ENCODE measurements at regions not wholly inside any gene's neighbourhood (a gene's known extent, or its start where the extent isn't known, plus 50 kb on each side); places are given as distances from the start of the nearest gene placed in this dataset.
"Not testable (repeated sequence)": the region's sequence is repeated elsewhere in the genome, so short reads cannot be mapped to it uniquely, and the experiment has no call there.

DNA sequence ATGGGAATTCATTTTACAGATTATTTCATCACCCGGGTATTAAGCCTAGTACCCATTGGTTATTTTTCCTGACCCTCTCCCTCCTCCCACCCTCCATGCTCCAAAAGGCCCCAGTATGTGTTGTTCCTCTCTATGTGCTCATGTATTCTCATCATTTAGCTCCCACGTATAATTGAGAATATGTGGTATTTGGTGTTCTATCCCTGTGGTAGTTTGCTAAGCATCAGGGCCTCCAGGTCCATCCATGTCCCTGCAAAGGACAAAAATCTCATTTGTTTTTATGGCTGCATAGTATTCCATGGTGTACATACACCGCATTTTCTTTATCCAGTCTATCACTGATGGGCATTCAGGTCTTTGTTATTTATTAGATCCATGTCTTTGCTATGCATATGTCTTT is 894.1 kb upstream of the MIR17HG start:
- DNase-seq (ENCODE audit: low read depth): no peak

DNA sequence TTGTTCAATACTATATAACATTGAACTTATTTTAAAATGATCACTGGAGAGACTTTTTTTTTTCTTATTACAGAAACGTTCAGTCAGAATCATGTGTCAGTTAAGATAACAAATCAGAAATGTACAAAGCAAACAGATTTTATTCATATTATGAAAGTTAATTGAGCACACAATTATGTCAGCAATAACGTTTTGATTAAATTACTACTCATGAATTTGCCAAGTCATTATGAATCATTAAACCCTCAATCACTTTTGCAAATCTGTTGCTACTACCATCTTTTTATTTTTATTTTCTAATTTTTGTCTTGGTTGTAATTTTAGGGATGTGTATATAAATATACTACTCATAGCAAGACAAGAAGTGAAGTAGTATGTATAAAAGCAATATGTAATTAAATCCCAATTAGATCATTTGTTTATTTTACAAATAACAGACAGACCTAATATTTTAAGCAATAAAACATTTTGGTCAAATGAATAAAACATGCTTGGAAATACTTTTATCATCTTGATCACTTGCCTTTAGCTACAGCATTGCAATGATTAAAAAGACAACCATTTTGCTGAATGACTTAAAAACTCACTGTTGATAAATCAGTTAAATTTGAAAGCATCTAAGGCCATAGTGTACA is 893.4 kb upstream of the MIR17HG start:
- no peak for DNase-seq (ENCODE audit: low read depth)

DNA sequence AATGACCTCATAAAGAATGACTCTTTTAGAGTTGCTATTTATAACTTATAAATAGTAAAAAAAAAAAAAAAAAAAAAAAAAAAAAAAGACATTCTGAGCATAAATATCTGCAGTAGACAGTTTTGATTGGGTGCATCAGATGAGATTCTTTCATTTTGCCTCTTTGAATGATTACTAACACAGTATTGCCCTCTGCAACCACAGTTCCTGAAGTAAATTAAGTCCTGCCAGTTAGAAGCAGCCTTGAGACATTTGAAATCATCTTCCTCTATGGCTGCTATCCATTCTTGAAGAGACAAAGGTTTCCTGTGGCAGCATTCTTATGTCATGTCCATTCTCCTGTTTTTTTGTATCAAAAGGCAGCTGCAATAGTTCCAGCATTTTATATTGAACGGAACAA is 892.4 kb upstream of the MIR17HG start:
- DNase-seq (ENCODE audit: low read depth): no peak

DNA sequence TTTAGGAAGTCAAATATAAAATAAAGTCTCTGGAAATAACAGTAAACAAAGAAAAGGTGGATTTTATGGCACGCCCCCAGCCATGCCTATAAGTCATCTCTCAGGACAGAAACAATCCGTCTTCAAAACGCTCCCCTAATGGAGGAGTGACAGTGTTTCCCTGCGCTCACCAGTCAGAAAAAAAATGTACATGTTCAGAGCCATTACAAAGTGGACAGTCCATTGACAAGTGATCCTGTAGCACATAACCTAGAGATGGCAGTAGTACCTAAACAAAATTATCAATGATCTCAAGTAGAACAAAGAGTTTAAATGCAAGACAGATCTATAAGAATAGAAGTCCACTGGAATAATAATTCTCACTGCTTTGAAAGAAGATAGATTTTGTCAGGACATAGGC is 891.7 kb upstream of the MIR17HG start:
- no peak for DNase-seq (ENCODE audit: low read depth)

DNA sequence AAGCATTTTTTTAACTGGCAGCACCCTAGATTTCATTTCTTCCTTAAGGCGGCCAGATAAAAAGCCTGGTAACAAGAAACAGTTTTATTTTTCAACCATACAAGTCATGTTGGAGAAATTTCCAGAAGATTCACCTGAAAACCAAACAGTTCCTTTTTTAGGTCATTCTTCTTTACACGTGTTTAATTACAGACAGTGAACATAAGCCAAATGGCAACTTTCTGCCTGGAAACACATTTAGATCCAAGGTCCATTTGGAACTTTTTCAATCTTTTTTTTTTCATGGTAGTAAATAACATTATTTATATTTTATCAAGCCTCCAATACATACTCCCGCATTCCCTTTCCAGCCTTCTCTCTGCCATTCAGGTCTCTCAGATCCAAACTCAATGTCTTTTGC is 886.1 kb upstream of the MIR17HG start:
- DNase-seq (ENCODE audit: low read depth): no peak

DNA sequence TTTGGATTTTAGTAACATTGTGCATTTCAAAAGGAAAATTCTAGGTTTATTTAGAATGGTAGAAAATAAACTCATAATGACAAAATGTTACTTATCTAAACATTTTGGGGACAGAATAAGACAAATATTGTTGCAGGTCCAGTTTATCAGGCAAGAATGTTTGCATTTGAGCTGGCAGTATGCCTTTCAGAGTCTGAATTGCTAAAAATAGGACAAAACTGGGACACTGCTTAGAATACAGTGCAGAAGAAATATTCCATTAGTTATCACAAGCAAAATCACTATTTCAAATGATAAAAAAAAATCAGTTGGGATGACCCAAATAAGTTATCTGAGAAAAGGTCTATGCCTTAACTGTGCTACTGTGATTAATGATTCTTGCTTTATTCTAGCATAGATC is 870.3 kb upstream of the MIR17HG start:
- DNase-seq (ENCODE audit: low read depth): no peak

DNA sequence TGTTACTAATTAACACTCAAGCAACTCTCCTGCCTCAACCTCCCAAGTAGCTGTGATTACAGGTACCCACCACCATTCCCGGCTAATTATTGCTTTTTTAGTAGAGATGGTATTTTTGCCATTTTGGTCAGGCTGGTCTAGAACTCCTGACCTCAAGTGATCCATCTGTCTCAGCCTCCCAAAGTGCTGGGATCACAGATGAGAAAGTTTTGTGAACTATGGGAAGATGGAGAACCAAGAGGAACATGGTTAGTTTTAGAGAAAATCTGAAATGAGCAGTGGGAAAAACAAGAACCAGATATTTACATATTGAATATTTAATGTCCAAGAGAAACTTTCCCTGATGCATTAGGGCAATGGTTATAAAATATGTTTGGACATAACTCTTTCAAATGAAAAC is 863.6 kb upstream of the MIR17HG start:
- DNase-seq (ENCODE audit: low read depth): no peak

DNA sequence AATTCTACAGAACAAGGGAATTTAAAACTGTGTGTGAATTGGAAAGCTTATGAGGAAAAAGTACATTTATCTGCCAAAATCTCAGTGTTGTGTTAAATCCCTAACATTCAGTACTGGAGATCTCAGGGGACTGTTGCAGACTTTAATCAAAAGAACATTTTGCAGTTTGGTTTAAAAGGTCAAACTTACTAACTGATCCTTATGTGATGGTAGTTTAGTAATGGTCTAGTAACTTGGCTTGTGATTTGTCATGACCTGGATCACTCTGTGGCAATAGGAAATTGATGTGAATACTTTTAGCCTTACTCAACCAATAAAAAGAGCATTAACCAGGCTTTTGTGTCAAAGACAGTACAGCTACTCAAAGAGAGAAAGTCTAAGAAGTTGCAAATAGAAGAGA is 862.1 kb upstream of the MIR17HG start:
- DNase-seq (ENCODE audit: low read depth): peak; percentile 71

DNA sequence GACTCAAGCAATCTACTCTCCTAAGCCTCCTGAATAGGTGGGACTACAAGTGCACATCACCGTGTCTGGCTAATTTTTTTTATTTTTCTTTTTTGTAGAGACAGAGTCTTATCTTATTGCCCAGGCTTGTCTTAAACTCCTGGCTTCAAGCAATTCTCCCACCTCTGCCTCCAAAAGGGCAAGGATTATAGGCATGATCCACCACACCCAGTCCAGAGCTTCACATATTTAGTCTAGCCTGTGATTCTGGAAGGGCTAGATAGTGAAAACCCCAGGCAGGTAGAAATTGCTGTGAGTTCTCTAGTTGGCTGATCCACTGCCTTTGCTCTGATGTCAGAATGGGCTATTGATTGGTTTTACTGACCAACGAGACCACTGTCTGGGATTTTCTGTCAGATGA is 854.6 kb upstream of the MIR17HG start:
- no peak for DNase-seq (ENCODE audit: low read depth)

DNA sequence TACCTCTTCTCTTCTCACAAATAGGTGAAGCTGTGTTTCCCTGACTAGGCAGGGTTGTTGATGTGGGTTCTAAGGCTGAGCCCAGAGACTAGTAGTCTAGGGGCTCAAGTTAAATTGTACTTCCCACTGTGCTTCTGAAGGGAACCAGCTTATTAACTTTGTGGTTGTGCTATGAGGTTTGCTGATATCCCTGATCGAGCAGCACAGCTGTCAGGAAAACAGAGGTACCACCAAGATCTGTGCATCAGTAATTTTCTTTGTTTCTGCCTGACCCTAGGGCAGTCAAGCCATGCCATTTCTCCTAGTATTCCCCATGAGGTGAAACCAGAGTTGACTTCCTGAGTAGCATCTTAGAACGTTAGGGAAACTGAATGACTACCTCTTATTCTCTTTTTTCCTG is 853.8 kb upstream of the MIR17HG start:
- DNase-seq (ENCODE audit: low read depth): no peak

DNA sequence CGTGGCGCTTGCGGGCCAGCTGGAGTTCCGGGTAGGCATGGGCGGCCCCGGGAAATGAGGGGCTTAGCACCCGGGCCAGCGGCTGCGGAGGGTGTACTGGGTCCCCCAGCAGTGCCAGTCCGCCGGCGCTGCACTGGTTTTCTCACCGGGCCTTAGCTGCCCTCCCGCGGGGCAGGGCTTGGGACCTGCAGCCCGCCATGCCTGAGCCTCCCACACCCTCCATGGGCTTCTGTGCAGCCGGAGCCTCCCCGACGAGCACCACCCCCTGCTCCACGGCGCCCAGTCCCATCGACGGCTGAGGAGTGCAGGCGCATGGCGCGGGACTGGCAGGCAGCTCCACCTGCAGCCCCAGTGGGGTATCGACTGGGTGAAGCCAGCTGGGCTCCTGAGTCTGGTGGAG is 852.6 kb upstream of the MIR17HG start:
- DNase-seq (ENCODE audit: low read depth): not testable (repeated sequence)

DNA sequence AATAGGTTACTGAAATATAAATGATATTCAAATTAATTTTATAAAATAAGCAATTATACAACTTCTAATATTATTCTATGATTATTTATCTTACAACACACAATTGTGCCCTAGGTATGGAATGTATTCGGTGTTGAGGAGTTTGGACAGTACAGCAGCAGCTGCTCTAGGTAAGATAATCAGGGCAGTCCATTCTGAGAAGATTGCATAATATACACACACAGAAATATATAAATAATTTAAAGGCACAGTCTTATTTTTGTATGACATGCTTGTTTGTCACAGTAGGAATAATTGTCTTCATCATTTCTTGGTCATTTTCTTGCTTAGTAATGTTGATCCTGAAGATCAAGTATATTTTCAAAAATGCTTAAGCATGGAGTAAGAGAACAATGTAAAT is 849.4 kb upstream of the MIR17HG start:
- DNase-seq (ENCODE audit: low read depth): no peak

DNA sequence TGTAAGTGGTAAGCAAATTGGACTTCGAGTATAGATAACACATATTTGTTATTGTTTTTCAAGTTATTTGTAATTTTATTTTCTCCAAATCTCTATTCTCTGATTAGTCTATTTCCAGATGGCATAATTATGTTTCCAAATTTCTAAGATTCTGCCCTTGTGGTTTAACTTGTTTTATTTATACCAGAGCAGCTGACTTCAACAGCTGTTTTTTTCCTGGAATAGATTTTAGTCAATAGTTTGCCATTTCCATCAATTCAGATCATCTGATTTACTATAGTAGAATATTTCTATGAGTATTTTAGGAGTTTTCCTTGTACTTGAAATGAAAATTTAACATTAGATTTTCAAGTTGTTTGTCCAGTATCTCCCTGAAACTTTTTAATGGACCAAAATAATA is 848.7 kb upstream of the MIR17HG start:
- DNase-seq (ENCODE audit: low read depth): no peak

DNA sequence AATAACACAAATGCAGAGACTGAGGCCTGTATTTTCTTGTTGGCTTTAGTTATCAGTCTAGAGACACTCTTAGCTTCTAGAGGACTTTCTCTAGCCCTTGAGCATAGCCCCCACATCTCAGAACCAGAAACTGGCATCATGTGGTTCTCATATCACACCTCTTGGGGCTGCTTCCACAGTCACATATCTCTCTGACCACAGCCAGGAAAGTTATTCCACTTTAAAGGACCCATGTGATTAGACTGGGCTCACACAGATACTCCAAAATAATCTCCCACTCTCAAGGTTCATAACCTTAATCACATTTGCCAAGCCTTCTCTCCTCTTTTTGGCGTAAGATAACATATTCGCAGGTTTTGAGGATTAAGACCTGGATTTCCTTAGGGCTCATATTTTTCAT is 846.9 kb upstream of the MIR17HG start:
- DNase-seq (ENCODE audit: low read depth): no peak

DNA sequence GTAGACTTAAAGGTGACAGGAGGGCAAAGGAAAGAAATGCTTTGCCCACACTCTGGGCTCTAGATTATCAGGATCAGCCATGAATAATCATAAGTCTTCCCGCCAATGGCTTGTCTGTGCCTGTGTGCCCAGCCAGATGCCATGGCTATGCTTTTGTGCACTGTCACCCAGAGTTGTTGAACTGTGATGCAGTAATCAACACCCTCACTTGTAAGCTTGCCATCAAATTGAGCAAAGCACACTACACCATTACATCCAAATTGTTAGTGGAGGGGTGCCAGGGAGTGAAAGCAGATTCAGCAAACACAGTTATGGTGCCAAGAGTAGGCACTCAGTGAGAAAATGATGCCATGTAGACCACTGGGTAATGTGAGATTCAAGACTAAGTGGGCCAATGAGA is 845.3 kb upstream of the MIR17HG start:
- DNase-seq (ENCODE audit: low read depth): no peak

DNA sequence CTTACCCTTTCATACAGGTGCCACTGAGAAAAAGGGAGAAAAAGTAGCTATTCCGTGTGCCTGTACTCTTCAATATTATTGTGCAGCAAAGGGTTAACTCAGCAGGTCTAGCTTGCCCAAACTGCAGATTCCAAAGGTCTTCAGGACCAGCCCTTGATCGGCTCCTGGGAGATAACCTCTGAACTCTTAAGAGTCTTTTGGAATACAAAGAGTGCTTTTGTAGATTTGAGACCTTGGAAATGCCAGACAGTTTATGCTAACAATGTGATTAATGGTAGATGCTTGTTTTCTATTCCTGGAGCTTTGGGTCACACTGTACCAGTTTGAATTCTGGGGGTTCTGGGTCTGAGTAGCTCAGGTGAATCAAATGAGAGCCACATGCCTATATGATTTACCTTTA is 844.7 kb upstream of the MIR17HG start:
- no peak for DNase-seq (ENCODE audit: low read depth)

DNA sequence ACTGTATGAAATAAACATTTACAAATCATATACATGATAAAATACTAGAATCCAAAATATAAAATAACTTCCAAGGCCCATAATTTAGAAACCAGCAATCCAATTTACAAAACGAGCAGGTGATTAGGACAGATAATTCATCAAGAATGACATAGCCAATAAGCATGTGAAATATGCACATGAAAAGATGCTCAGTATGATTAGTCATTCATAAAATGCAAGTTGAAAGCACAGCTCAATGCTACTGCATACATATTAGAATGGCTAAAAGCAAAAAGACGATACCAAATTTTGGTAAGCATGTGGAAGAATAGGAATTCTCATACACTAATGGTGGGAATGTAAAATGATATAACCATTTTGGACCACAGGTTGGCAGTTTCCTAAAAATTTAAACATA is 837.2 kb upstream of the MIR17HG start:
- DNase-seq (ENCODE audit: low read depth): peak; percentile 2

DNA sequence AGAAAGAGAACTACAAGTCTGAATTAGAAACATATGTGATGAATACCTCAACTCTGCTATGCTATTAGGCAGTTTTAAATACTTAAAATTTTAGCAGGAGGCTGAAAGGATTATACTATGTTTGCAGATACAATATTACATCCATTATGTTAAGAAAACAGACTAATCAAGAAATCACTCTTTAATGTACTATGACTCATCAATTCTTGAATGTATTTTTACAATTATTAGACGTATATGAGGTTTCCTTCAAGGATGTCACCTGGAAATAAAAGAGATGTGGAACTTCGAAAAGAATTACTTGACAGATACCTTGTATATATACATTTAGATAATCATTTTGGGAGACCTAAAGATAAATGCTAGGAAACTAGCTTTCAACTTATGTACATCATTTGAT is 835.6 kb upstream of the MIR17HG start:
- DNase-seq (ENCODE audit: low read depth): no peak

DNA sequence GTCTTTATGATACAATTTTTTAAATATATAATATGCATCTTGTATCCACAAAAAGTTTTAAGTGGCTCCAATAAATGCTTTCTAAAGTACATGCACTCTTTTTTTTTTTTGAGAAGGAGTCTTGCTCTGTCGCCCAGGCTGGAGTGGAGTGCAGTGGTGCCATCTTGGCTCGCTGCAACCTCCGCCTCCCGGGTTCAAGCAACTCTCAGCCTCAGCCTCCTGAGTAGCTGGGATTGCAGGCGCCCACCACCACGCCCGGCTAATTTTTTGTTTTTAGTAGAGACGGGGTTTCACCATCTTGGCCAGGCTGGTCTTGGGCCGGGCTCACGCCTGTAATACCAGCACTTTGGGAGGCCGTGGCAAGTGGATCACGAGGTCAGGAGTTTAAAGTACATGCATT is 832.8 kb upstream of the MIR17HG start:
- DNase-seq (ENCODE audit: low read depth): not testable (repeated sequence)

DNA sequence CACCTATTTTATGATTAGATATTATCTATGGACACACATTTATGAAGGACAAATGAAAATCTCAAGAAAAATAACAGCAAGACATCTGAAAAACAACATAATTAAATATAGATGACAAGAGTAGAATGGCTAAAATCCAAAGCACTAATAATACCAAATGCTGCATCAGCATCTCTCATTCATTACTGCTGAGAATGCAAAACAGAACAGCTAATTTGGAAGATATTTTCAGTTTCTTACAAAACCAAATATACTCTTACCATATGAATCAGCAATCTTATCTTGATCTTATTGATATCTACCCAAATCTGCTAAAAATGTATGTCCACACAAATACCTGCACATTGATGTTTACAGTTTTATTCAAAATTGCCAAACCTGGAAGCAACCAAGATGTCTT is 829.1 kb upstream of the MIR17HG start:
- no peak for DNase-seq (ENCODE audit: low read depth)

DNA sequence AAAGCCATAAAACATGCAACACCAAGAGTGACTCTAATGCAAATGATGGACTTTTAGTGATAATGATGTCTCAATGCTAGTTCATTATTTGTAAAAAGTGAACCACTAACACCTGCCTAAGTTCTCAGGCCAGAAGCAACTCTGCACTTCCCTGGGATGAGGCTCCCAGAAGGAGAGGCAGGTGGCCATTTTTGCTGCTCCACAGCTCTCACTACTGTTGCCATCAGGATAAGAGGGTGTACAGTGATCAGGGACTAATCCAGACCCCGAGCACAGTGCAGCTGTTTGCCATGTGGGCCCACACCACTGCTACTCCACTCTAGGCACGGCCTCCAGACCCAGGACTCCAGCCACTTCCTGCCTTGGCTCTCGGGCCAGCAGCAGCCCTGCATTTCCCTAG is 828.3 kb upstream of the MIR17HG start:
- no peak for DNase-seq (ENCODE audit: low read depth)

DNA sequence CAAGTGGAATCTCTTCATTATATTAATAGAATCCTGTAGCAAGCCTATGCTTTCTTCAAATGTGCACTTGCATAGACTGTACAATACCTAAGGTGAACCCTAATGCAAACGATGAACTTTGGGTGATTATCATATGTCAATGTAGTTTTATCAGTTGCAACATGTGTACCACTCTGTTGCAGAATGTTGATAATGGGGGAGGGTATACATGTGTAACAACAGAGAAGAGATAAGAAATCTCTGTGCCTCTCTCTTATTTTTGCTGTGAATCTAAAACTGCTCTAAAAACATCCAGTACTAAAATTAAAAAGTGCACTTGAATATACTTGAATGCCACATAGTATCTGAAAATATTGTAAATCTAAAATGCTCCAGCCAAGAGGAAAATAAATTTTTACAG is 820.8 kb upstream of the MIR17HG start:
- no peak for DNase-seq (ENCODE audit: low read depth)

DNA sequence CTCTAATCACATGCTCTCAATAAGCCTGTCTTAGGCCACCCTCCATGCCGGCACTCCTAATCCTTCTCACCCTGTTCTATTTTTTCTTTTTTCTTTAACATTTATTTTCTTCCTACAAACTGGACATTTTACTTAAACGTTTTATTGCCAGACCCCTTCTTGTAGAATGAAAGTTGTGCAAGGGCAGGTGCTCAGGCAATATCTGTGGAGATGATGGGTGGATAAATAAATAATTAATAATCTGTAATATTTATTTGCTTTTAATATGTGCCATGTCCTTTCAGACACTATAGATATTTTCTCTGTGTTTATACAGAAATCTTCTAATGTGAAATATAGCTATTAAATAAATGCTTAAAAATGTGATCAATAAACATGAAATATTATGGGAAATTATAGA is 815.7 kb upstream of the MIR17HG start:
- no peak for DNase-seq (ENCODE audit: low read depth)

DNA sequence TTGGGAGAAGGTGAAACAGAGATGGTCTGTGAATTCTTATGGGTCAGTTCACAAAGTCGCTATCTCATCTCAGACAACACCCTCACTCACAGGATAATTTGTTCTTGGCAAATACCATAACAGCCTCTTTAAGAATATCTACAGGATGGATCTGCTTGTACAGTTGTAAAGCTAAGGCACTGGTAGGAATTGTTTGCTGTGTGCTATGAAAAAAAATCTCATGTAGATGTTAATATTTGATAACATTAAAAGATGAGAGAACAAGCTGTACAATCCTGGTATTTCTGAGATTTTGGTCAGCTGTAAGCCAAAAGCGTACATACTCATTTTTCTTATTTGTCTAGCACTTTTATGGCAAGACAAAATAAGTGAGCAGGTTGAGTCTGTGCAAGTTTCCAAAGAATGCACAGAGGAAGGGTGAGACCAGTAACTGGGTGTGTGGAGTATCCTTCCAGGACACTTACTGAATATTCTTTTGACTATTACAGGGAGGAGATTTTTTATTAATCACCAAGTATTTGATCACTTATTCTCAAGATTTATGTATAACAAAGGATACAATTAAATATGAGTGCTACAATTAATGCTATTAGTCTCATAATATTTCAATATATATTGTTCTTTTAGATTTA is 814.5 kb upstream of the MIR17HG start:
- no peak for DNase-seq (ENCODE audit: low read depth)

Data from HS-5 (cell line).